MM.1S (cell line): ENCODE measurements at regions not wholly inside any gene's neighbourhood (a gene's known extent, or its start where the extent isn't known, plus 50 kb on each side); places are given as distances from the start of the nearest gene placed in this dataset.

Experiments used
- DNase-seq: peaks from one replicate; pipeline ENCODE4 v3.0.0-alpha.2; 2015
- H2AFZ ChIP-seq: fragments of 300-600 bp; sonication (generic); 2 replicates; pipeline ENCODE4 v1.6.0; 2016; ENCODE audit warnings: antibody characterized with exemption, low read length
- H3F3A ChIP-seq: fragments of 300-600 bp; sonication (generic); 2 replicates; pipeline ENCODE4 v1.6.1; 2016; ENCODE audit warnings: mild to moderate bottlenecking, antibody characterized with exemption, low read length, moderate library complexity, mixed read lengths; ENCODE audit not compliant: insufficient read depth
- H3K27ac ChIP-seq: fragments of 300-600 bp; sonication (generic); 2 replicates; pipeline ENCODE4 v1.5.1; 2016; ENCODE audit warnings: mild to moderate bottlenecking, low read length
- H3K27me3 ChIP-seq: fragments of 300-600 bp; sonication (generic); replicated peaks from 2 replicates; pipeline ENCODE4 v1.6.0; 2016; ENCODE audit warnings: low read length; ENCODE audit not compliant: insufficient read depth
- H3K36me3 ChIP-seq: fragments of 300-600 bp; sonication (generic); replicated peaks from 2 replicates; pipeline ENCODE4 v1.6.1; 2016; ENCODE audit warnings: mild to moderate bottlenecking, low read length, mixed read lengths; ENCODE audit not compliant: insufficient read depth
- H3K4me1 ChIP-seq: fragments of 300-600 bp; sonication (generic); 2 replicates; pipeline ENCODE4 v1.6.1; 2016; ENCODE audit warnings: low read length, mixed read lengths
- H3K4me2 ChIP-seq: fragments of 300-600 bp; sonication (generic); 2 replicates; pipeline ENCODE4 v1.6.0; 2016; ENCODE audit warnings: low read depth, low read length
- H3K4me3 ChIP-seq: fragments of 300-600 bp; sonication (generic); 2 replicates; pipeline ENCODE4 v1.5.1; 2016; ENCODE audit warnings: low read length, mixed read lengths
- H3K79me2 ChIP-seq: fragments of 300-600 bp; sonication (generic); 2 replicates; pipeline ENCODE4 v1.6.1; 2016; ENCODE audit warnings: mixed run types, low read length, mixed read lengths
- H3K9ac ChIP-seq: fragments of 300-600 bp; sonication (generic); 2 replicates; pipeline ENCODE4 v1.6.1; 2016; ENCODE audit warnings: low read length, mixed read lengths
- H3K9me2 ChIP-seq: fragments of 300-600 bp; sonication (generic); replicated peaks from 2 replicates; pipeline ENCODE4 v1.6.1; 2016; ENCODE audit warnings: mild to moderate bottlenecking, low read length, mixed read lengths; ENCODE audit not compliant: insufficient read depth
- H3K9me3 ChIP-seq: fragments of 300-600 bp; sonication (generic); replicated peaks from 2 replicates; pipeline ENCODE4 v1.6.1; 2016; ENCODE audit warnings: mild to moderate bottlenecking, low read length, mixed read lengths; ENCODE audit not compliant: insufficient read depth
- H4K20me1 ChIP-seq: fragments of 300-600 bp; sonication (generic); 2 replicates; pipeline ENCODE4 v1.6.1; 2016; ENCODE audit warnings: mild to moderate bottlenecking, low read length, moderate library complexity, mixed read lengths; ENCODE audit not compliant: insufficient read depth
- CTCF ChIP-seq: fragments of 300-600 bp; sonication (generic); IDR thresholded peaks from 2 replicates; pipeline ENCODE4 v1.5.1; 2016; ENCODE audit warnings: antibody characterized with exemption, low read length, mixed read lengths
- EZH2 ChIP-seq: fragments of 300-600 bp; sonication (generic); optimal IDR thresholded peaks from 2 replicates; pipeline ENCODE3; 2017; ENCODE audit warnings: low read depth, mild to moderate bottlenecking, antibody characterized with exemption, low read length, mixed read lengths
- EZH2phosphoT487 ChIP-seq: fragments of 300-600 bp; sonication (generic); IDR thresholded peaks from 2 replicates; pipeline ENCODE4 v1.6.1; 2018; ENCODE audit warnings: antibody characterized with exemption, low read length

- Histone ChIP-seq H3K27ac (no peak overlapping the region), H3K27me3 (no peaks in the 10 kb centered on the region), H3K9ac (no peak overlapping the region), H3K4me2 (no peak overlapping the region), H3K36me3 (no peaks in the 10 kb centered on the region), H3K79me2 (no peaks in the 10 kb centered on the region), H3K4me1 (no peaks in the 10 kb centered on the region), H3K4me3 (no peak overlapping the region), H3F3A (no peaks in the 10 kb centered on the region), H3K9me3 (no peaks in the 10 kb centered on the region), H3K9me2 (no peaks in the 10 kb centered on the region), H4K20me1 (no peaks in the 10 kb centered on the region), H2AFZ (no peak overlapping the region)
- DNase-seq, result no peak
- TF ChIP-seq CTCF, result no peak
- TF ChIP-seq EZH2phosphoT487, result no peak
- TF ChIP-seq EZH2, result no peak
Observed at GRCh38 chr5:3110371-3110770, 358.9 kb upstream of the IRX2 start.

DNA sequence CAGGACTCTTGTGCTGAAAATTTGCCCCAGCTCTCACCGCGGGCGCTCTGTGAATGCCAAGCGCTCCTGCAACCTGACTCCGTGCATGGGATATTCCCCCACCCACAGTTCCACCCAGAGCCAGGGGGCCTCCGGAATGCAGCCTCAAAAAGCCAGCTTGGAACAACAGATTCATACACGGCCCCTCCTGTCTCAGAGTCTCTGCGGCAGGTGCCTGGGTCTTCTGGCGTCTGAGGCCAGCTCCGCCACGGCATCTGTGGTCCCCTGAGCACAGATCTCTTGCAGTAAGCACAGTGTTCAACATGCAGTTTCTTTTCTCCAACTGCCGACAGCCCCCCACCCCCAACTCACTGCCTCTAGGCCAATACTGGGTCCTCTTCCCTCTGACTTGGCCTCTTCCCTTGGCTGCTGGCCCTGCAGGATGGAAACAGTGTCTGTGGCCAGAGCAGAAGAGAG is 355.7 kb upstream of the IRX2 start:
- H3K79me2 ChIP-seq, result no peaks in the 10 kb centered on the region
- H4K20me1 ChIP-seq, result no peaks in the 10 kb centered on the region
- H2AFZ ChIP-seq, result no peak overlapping the region
- no peaks in the 10 kb centered on the region for H3K4me1 ChIP-seq
- no peak for TF ChIP-seq EZH2
- H3F3A ChIP-seq, result no peaks in the 10 kb centered on the region
- no peaks in the 10 kb centered on the region for H3K9me3 ChIP-seq
- no peak for DNase-seq
- no peaks in the 10 kb centered on the region for H3K9me2 ChIP-seq
- no peak overlapping the region for H3K9ac ChIP-seq
- H3K4me2 ChIP-seq, result no peak overlapping the region
- H3K4me3 ChIP-seq, result no peak overlapping the region
- no peaks in the 10 kb centered on the region for H3K27me3 ChIP-seq
- no peaks in the 10 kb centered on the region for H3K36me3 ChIP-seq
- no peak overlapping the region for H3K27ac ChIP-seq

DNA sequence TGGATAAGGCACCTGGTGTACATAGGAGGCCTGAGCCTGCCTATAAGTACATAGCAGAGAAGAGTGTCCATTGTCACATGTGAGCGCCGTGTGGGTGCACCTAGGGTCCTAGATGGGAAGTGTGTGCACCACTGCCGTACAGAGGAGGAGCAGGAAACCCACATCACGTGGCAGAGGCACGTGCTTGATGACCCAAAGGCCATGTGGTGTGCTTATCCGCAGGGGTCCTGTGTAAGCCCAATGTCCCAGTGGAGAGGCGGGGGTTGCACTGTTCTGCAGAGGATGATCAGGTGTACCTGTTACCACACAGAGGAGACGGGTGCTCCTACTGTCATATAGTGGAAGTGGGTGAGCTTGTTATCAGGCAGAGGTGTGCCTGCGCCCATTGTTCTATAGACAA is 354.1 kb upstream of the IRX2 start:
- no peaks in the 10 kb centered on the region for H3K4me1 ChIP-seq

More for the DNA sequence above, 354.1 kb upstream of the IRX2 start:
- H3K79me2 ChIP-seq, result no peaks in the 10 kb centered on the region
- H2AFZ ChIP-seq, result no peak overlapping the region
- H3K27me3 ChIP-seq, result no peaks in the 10 kb centered on the region
- no peaks in the 10 kb centered on the region for H3F3A ChIP-seq
- H4K20me1 ChIP-seq, result no peaks in the 10 kb centered on the region
- H3K9me2 ChIP-seq, result no peaks in the 10 kb centered on the region
- no peaks in the 10 kb centered on the region for H3K9me3 ChIP-seq
- no peak for DNase-seq
- no peak overlapping the region for H3K27ac ChIP-seq
- H3K4me3 ChIP-seq, result no peak overlapping the region
- no peak overlapping the region for H3K4me2 ChIP-seq
- TF ChIP-seq EZH2, result no peak
- no peak for TF ChIP-seq CTCF
- no peak for TF ChIP-seq EZH2phosphoT487
- H3K36me3 ChIP-seq, result no peaks in the 10 kb centered on the region
- H3K9ac ChIP-seq, result no peak overlapping the region
